ENCODE measurements at regions not wholly inside any gene's neighbourhood (a gene's known extent, or its start where the extent isn't known, plus 50 kb on each side); places are given as distances from the start of the nearest gene placed in this dataset.

- TF ChIP-seq POLR2A (IDR thresholded peaks at IDR 0.05), result no peak
- TF ChIP-seq CTCF (IDR thresholded peaks at IDR 0.05), result no peak
Observed at GRCh38 chr11:19337779-19338178, 97.0 kb upstream of the E2F8 start.

All from adrenal gland (tissue), 5 donors.